WTC11 (cell line): ENCODE measurements at regions not wholly inside any gene's neighbourhood (a gene's known extent, or its start where the extent isn't known, plus 50 kb on each side); places are given as distances from the start of the nearest gene placed in this dataset.

Experiments used
- CTCF ChIP-seq: fragments of 200-600 bp; IDR thresholded peaks from 2 replicates; pipeline ENCODE4 v1.8.0; 2022; ENCODE audit warnings: antibody characterized with exemption
- TEAD4 ChIP-seq: sonication (generic); formaldehyde crosslinking; IDR thresholded peaks from 2 replicates; pipeline ENCODE4 v1.8.0; 2022; ENCODE audit warnings: mild to moderate bottlenecking, missing genetic modification reagents

- TF ChIP-seq CTCF, result no peak
- no peak for TF ChIP-seq TEAD4 (CRISPR knock-in tag)
These were observed 1105.3 kb upstream of the TMPRSS15 start for GRCh38 chr21:19508844-19509243.
